ENCODE measurements at regions not wholly inside any gene's neighbourhood (a gene's known extent, or its start where the extent isn't known, plus 50 kb on each side); places are given as distances from the start of the nearest gene placed in this dataset.

GRCh38 chr6:40936818-40937251 lies 102.2 kb downstream of the UNC5CL start:
- no peak for DNase-seq

- no peak for DNase-seq
Measured at GRCh38 chr6:40933864-40934263, 105.2 kb downstream of the UNC5CL start.

- no peak for DNase-seq
Measured at GRCh38 chr6:40932953-40933352, 106.1 kb downstream of the UNC5CL start.

GRCh38 chr6:40932366-40932765 lies 106.7 kb downstream of the UNC5CL start:
- DNase-seq, result no peak

DNA sequence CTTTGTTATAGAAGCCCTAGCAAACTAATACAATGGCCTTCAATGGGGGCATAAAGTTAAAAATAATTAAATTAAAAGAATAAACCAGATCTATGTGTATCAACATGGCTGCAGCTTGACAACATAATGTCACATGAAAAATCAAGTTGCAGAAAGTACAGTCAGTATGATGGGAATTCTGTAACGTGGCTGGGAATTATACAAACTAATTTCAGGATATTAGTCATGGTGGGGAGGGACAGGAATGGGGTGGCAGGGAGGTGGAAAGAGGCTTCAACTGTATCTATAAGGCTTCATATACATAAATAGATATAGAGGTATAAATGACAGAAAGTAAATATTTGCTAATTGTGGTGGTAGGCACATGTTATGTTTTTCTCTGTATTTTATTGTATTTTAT lies 107.1 kb downstream of the UNC5CL start:
- no peak for DNase-seq

DNA sequence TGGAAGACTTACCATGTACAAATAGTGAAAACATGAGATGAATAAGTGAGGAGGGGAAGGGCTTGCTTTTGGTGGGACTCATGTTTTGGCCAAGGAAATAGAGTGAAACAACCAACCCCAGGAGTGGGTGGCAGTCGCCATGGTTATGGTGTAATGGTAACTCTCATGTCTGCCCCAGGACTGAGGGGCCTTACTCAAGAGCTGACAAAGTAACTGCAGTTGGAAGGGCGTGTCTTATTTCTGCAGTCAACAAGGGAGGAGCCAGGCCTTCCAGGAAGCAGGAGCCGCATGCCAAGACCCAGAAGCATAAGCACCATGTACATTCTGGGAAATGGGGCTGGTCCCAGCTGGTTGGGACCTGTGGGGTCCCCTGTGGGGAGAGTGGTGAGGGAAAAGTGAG lies 108.5 kb downstream of the UNC5CL start:
- no peak for DNase-seq

DNA sequence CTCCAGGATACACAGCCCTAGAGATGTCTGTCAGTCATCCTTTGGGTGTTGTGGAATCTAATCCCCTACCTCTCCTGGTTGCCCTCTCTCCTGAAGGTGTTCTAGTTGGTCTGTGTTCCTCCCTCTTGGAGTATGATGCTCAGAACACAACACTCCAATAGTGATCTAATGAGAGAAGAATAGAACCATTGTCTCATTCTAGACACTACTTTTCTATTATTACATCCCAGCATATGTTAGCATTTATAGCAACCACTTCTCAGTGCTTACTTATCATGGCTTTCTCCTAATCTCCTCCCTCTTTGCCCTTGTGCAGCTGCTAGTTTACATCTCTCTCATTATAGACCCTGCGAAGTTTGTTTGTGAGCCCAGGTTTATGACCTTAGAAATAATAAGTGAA lies 109.0 kb downstream of the UNC5CL start:
- no peak for DNase-seq

DNA sequence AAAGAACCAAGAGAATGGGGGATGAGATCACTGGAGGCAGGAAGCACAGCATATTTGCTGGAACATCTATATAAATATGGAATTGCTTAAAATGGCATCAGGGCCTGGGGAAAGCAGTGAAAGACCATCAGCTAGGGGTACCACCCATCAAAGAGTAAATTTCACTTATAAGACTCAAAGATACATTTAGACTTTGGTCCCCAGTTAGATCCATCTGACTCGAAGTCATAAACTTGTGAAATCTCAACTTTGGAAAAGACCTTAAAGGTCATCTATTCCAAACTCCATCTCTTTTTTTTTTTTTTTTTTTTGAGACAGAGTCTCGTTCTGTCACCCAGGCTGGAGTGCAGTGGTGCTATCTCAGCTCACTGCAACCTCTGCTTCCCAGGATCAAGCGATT lies 109.8 kb downstream of the UNC5CL start:
- DNase-seq, result no peak

- DNase-seq, result no peak
Measured at GRCh38 chr6:40928763-40929162, 110.3 kb downstream of the UNC5CL start.

GRCh38 chr6:40928307-40928706 lies 110.7 kb downstream of the UNC5CL start:
- no peak for DNase-seq

DNA sequence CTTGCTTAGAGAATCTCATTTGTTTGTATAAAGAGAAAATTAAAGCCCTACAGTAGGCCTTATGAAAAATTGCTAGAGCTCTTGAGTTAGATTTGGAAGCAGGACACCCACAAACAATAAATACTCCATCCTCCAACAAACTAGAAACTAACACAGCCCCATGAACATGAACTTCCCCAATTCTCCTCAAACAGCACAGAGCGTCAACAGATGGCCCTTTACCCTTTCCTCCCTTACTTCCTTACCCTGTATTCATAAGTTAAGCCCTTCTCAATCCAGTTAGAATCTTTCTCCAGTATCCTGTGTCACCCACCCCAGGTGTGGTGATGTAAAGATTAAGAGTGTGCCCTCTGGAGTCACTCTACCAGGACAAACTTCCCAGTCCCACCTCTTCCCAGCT lies 113.7 kb downstream of the UNC5CL start:
- no peak for DNase-seq

- no peak for DNase-seq
Measured at GRCh38 chr6:40924839-40925238, 114.2 kb downstream of the UNC5CL start.

- no peak for DNase-seq
Measured at GRCh38 chr6:40923880-40924279, 115.1 kb downstream of the UNC5CL start.

DNA sequence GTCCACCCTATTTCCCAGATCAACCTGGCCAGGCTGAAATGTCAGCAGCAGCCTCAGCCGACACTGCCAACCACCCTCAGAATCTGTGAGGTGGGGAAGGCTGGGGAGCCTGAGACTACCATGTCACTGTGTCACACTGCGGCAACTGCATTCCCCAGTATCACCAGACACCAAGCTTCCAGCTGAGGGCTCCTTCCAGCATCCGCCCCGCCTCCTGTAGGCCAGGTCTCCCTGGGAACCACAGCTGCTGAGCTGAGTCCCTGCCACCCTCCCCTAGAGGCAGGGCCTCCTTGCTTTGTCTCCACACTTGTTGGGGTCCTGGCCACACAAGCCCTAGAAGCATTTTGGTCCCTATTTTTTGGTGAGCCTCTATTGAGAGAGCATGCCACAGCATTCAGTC lies 115.7 kb downstream of the UNC5CL start:
- DNase-seq, result no peak

DNA sequence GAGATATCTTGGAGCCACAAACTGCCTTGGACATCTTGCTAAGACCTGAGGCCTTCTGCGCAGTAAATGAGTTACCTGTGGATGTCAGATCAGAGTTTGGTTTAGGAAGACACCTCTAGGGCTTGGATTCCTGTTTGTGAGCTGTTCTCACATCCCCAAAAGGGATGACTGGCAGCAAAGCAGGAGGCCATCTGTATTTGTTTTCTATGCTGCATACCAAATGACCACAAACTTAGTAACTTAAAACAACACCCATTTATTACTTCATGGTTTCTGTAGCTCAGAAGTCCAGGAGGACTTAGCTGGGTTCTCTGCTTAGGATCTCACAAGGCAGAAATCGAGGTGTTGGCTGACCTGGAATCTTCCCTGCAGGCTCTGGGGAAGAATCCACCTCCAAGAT lies 116.7 kb downstream of the UNC5CL start:
- DNase-seq, result no peak

DNA sequence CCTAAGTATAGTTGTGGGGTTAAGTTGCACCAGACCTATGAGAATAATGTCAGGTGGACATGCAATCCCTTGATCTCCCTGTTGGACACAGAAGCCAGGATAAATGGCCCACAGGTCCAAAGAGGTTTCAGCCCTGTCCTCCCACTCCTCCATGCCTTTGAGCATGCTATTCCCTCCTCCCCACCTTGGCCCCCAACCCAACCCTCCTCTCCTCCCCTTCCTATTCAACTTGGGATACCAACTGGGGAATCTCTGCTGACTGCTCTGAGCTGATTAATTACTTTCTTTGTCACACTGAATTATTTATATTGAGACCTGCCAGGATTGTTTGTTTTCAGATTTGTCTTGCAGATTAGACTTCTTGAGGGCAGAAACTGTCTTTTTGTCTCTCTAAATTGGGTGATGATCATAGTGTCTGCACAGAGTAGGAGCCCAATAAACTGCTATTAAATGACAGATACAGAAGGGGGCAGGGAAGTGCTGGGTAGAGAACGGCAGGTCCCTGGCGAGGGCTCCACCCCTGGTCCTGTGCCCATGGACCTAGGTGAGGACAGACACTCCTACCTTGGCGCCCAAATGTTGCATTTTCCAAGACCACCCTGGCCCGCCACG lies 120.9 kb downstream of the UNC5CL start:
- no peak for DNase-seq

GRCh38 chr6:40917603-40918002 lies 121.4 kb downstream of the UNC5CL start:
- DNase-seq, result no peak

GRCh38 chr6:40916845-40917244 lies 122.2 kb downstream of the UNC5CL start:
- DNase-seq, result no peak

DNA sequence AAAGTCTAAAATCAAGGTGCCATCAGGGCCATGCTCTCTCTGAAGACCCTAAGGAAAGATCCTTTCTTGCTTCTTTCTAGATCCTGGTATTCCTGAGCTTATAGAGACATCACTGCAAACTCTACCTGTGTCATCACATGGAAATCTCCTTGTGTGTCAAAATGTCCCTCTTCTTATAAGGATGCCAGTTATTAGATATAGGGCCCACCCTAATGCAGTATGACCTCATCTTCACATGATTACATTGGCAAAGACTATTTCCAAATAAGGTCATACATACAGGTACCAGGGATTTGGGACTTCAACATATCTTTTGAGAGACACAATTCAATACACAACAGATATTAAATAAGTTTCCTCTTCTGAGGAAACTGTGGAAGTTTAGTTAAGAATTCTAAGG lies 123.9 kb downstream of the UNC5CL start:
- DNase-seq, result no peak

DNA sequence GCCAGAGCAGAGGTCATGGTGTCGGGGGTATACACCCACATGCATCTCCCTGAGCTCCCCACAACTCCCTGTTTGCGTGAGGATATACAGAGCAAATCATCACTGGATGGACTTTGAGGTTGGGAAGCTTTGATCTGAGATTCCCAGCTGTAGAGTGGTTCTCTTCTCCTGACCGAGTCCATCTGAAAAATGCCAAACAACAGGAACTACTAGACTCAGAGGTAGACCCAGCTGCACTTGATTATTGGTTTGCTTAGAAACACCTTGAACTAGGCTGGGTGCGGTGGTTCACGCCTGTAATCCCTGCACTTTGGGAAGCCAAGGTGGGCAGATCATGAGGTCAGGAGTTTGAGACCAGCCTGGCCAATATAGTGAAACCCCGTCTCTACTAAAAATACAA lies 125.0 kb downstream of the UNC5CL start:
- no peak for DNase-seq

DNA sequence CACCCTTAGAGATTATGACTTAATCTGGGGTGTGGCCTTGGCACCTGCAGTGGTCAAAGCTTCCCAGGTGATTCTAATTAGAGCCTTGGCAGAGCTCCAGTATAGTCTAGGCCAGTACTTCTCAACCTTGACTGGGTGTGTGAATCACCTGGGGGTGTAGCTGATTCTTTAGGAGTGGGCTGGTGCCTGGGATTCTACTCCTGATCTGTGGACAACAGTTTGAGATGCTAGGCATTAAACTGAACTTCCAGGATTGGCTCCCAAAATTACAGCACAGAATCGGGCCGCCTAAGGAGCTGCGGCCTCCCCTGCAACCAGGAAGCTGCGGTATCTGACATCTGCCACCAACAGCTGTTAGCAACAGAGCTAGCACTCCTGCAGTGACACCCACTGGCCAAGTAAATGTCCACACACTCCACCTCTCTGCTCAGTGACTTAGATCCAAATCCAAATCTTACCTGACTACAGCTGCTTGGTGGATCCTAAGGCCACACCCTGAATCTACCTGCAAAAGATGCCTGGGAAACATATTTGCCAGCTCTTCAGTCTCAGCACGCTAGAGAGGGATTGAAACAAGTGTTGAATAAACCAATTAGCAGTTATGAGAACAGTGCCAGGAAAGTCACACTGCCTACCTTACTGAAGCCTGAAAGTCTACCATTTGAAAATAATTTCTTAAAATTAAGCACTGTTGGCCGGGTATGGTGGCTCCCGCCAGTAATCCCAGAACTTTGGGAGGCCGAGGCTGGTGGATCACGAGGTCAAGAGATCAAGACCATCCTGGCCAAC lies 126.7 kb downstream of the UNC5CL start:
- DNase-seq, result peak; percentile 96

- no peak for DNase-seq
Measured at GRCh38 chr6:40910260-40910893, 128.6 kb downstream of the UNC5CL start.

GRCh38 chr6:40909811-40910210 lies 129.2 kb downstream of the UNC5CL start:
- no peak for DNase-seq

- peak; percentile 79 for DNase-seq
Measured at GRCh38 chr6:40907198-40907701, 131.8 kb downstream of the UNC5CL start.

Data from NCI-H2029 treated with DMSO at 0.1 percent for 48 hours (cell line).